Testis (tissue), 2 donors: ENCODE measurements at regions not wholly inside any gene's neighbourhood (a gene's known extent, or its start where the extent isn't known, plus 50 kb on each side); places are given as distances from the start of the nearest gene placed in this dataset.

ENCODE experiments used
- DNase-seq: peaks from one replicate; pipeline ENCODE4 v3.0.0-alpha.2; 2019
- H3K27ac ChIP-seq, 2 donors: fragments of 200-600 bp; sonication (generic); one replicate each; pipeline ENCODE4 v1.5.1; 2019
- H3K27me3 ChIP-seq: fragments of 200-600 bp; sonication (generic); one replicate; pipeline ENCODE4 v1.5.1; 2019
- H3K36me3 ChIP-seq: fragments of 200-600 bp; sonication (generic); one replicate; pipeline ENCODE4 v1.5.1; 2017; ENCODE audit warnings: low read depth; ENCODE audit errors: missing control alignments
- H3K4me1 ChIP-seq: fragments of 200-600 bp; sonication (generic); one replicate; pipeline ENCODE4 v1.5.1; 2019
- H3K4me3 ChIP-seq, 2 donors: fragments of 200-600 bp; sonication (generic); one replicate each; pipeline ENCODE4 v1.5.1; 2017 to 2019
- H3K9me3 ChIP-seq: fragments of 200-600 bp; sonication (generic); one replicate; pipeline ENCODE4 v1.5.1; 2017
- CTCF ChIP-seq, 3 experiments: fragments of 450-650 bp in 2 of 3; fragments of 200-600 bp in 1 of 3; sonication (generic) in 1 of 3; IDR thresholded peaks; one replicate each; pipeline ENCODE4 v1.5.1; 2016 to 2019; ENCODE audit warnings: antibody characterized with exemption in 3 of 3, mild to moderate bottlenecking in 2 of 3, moderate library complexity in 1 of 3
- POLR2A ChIP-seq: fragments of 450-650 bp; IDR thresholded peaks from one replicate; pipeline ENCODE4 v1.6.1; 2017; ENCODE audit warnings: antibody characterized with exemption, mild to moderate bottlenecking, moderate library complexity
- WGBS, 2 donors: methylation state at CpG; one replicate each; pipeline ENCODE4 v1.1.5; 2018; 5-methylcytosine and 5-hydroxymethylcytosine counted together
- intact Hi-C: fragments of 100-400 bp; cut with DNase I; formaldehyde crosslinking; loops from one replicate; pipeline ENCODE4 v1.15.1; 2023; ENCODE audit warnings: low total_unique reads

DNA sequence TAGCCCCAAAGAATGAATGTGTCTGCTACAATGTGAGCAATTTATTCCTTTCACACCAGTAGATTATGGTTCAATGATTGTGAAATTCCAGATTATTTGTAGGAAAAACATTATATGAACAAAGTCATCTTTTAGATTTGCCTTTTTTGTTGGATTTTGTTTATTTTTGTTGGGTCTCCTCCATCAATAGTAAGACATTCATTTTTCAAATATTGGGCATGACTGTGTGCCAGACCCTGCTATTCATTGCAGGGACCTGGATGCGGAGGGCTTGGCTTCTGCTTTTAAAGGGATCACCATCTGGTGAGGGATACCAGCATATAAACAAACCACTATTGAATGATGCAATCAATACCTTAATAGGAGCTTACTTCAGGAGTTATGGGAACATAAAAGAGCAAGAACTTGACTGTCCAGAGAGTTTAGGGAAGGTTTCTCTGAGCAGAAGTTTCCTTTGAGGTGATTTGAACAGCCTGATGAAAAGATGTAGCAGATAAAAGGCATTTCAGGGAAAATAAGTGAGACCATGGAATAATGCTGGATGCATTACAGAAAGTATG lies 486.7 kb downstream of the EPHA4 start:
- H3K4me3 ChIP-seq: no peak overlapping the region
- DNase-seq: no peak
- TF ChIP-seq CTCF (IDR thresholded peaks at IDR 0.05): no peak
- TF ChIP-seq POLR2A: no peak
- no peaks in the 10 kb centered on the region for H3K27me3 ChIP-seq
- 92 to 93% methylated on average over 1 of the region's 1 CpG for WGBS, 2 donors
- intact Hi-C loops: no loop called here
- no peaks in the 10 kb centered on the region for H3K4me1 ChIP-seq
- H3K9me3 ChIP-seq: no peaks in the 10 kb centered on the region
- H3K36me3 ChIP-seq: no peaks in the 10 kb centered on the region
- H3K27ac ChIP-seq: no peak overlapping the region

- H3K36me3 ChIP-seq: no peaks in the 10 kb centered on the region
- H3K27me3 ChIP-seq: no peaks in the 10 kb centered on the region
- WGBS, 2 donors: 70 to 86% methylated on average over 1 of the region's 1 CpG
- no peak for TF ChIP-seq CTCF (IDR thresholded peaks at IDR 0.05)
- TF ChIP-seq POLR2A: no peak
- H3K4me1 ChIP-seq: no peaks in the 10 kb centered on the region
- H3K9me3 ChIP-seq: no peaks in the 10 kb centered on the region
- intact Hi-C loops: no loop called here
- no peak for DNase-seq
- no peak overlapping the region for H3K4me3 ChIP-seq
- H3K27ac ChIP-seq: no peak overlapping the region
Measured at GRCh38 chr2:221085936-221086335, 486.2 kb downstream of the EPHA4 start.

- intact Hi-C loops: no loop called here
- 89 to 94% methylated on average over 7 of the region's 7 CpGs for WGBS, 2 donors
- no peak overlapping the region for H3K4me3 ChIP-seq
- no peak for DNase-seq
- H3K9me3 ChIP-seq: no peaks in the 10 kb centered on the region
- H3K27me3 ChIP-seq: no peaks in the 10 kb centered on the region
- H3K36me3 ChIP-seq: no peaks in the 10 kb centered on the region
- no peak overlapping the region for H3K27ac ChIP-seq
- H3K4me1 ChIP-seq: no peaks in the 10 kb centered on the region
- TF ChIP-seq POLR2A: no peak
- no peak for TF ChIP-seq CTCF (IDR thresholded peaks at IDR 0.05)
Measured at GRCh38 chr2:221087779-221088178, 484.3 kb downstream of the EPHA4 start.

DNA sequence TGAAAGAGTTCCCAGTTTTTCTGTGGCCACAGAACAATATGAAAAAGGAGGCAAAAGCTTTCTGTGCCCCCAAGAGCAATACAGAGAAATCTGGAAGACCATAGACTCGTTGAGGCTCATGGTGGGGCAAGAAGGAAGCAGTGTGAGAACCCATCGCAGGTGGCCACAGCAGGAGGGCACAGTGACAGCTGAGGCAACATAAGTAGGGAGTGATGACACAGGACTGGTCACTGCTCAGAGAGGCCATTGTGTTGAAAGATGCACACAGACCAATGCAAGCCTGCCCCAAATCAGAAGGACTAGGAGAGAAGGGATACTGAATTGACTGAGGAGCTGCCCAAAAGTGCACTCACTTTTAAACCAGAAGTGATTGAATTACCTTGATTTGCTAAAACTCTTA lies 483.6 kb downstream of the EPHA4 start:
- Histone ChIP-seq H3K4me3 (no peak overlapping the region), H3K4me1 (no peaks in the 10 kb centered on the region), H3K27ac (no peak overlapping the region), H3K36me3 (no peaks in the 10 kb centered on the region), H3K27me3 (no peaks in the 10 kb centered on the region), H3K9me3 (no peaks in the 10 kb centered on the region)
- 86 to 90% methylated on average over 2 of the region's 2 CpGs for WGBS, 2 donors
- DNase-seq: no peak
- TF ChIP-seq POLR2A (no peak), CTCF (IDR thresholded peaks at IDR 0.05) (no peak)
- intact Hi-C loops: no loop called here

DNA sequence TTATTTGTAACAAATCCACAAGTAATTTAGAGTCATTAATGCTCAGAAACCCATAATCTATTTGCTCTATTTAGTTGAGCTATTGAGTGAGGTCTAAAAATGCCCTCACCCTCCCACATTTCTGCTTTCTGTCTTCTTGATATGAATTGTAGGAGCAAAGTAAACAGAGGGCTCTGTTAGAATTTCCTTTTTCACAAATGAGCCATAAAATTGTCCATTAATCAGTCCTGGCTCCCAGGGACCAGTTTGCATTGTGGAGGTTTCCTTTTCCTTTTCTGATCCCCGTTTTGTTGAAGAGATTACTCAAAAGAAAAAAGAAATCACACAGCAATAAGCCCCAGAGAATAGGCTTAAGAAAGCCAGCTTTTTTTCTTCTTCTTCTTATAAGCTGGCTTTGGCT lies 476.7 kb downstream of the EPHA4 start:
- TF ChIP-seq CTCF (IDR thresholded peaks at IDR 0.05) (no peak), POLR2A (no peak)
- intact Hi-C loops: no loop called here
- Histone ChIP-seq H3K4me3 (no peak overlapping the region), H3K9me3 (no peaks in the 10 kb centered on the region), H3K4me1 (peaks cover 3% of the 10 kb centered on the region), H3K36me3 (no peaks in the 10 kb centered on the region), H3K27me3 (no peaks in the 10 kb centered on the region), H3K27ac (no peak overlapping the region)
- DNase-seq: no peak
- WGBS, 2 donors: 40 to 55% methylated on average over 1 of the region's 1 CpG
